ENCODE measurements at regions not wholly inside any gene's neighbourhood (a gene's known extent, or its start where the extent isn't known, plus 50 kb on each side); places are given as distances from the start of the nearest gene placed in this dataset.

DNA sequence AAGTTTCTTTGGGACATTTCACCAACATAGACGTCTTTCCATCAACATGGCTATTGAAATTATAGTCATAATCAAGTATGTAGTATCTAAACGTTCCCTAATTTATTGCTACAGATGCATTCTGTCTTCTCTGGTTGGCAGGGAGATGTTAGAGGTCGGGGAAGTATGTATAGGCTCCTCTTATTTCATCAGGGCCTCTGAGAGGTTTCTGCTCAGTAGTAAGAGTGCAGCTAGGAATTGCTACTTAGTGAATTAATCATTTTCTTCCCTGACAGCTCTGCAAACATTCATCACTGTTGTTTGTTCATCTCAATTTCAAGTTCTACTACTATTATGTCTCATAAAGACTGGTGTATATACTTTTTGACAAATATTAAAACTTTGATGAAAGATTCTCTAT lies 309.7 kb upstream of the NR2F2 start:
- TF ChIP-seq, protein P1, sequence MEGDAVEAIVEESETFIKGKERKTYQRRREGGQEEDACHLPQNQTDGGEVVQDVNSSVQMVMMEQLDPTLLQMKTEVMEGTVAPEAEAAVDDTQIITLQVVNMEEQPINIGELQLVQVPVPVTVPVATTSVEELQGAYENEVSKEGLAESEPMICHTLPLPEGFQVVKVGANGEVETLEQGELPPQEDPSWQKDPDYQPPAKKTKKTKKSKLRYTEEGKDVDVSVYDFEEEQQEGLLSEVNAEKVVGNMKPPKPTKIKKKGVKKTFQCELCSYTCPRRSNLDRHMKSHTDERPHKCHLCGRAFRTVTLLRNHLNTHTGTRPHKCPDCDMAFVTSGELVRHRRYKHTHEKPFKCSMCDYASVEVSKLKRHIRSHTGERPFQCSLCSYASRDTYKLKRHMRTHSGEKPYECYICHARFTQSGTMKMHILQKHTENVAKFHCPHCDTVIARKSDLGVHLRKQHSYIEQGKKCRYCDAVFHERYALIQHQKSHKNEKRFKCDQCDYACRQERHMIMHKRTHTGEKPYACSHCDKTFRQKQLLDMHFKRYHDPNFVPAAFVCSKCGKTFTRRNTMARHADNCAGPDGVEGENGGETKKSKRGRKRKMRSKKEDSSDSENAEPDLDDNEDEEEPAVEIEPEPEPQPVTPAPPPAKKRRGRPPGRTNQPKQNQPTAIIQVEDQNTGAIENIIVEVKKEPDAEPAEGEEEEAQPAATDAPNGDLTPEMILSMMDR (IDR thresholded peaks at IDR 0.05), result no peak
- TF ChIP-seq POLR2A (IDR thresholded peaks at IDR 0.05), result no peak
